DMS 273 (cell line): ENCODE measurements at regions not wholly inside any gene's neighbourhood (a gene's known extent, or its start where the extent isn't known, plus 50 kb on each side); places are given as distances from the start of the nearest gene placed in this dataset.

Experiments used
- DNase-seq: peaks from one replicate; lab custom pipeline; 2025; ENCODE audit not compliant: unreplicated experiment; lab: John Stamatoyannopoulos, UW

DNA sequence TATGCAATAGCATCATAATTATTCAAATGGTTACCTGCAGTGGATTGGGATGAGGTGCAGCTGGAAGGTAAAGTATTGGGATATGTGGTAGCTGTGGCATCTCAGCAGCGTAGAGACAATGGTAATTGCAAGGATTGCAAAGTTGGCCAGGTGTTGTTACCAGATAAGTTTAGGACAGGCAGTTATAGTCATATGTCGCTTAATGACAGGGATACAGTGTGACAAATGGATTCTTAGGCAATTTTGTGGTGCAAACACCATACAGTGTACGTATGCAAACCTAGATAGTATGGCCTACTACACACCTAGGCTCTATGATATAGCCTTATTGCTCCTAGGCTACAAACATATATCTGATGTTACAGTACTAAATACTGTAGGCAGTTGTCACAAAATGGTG, 163.5 kb upstream of the LYZL2 start:
- DNase-seq = no peak

GRCh38 chr10:30792025-30792424, 162.5 kb upstream of the LYZL2 start:
- no peak for DNase-seq

DNA sequence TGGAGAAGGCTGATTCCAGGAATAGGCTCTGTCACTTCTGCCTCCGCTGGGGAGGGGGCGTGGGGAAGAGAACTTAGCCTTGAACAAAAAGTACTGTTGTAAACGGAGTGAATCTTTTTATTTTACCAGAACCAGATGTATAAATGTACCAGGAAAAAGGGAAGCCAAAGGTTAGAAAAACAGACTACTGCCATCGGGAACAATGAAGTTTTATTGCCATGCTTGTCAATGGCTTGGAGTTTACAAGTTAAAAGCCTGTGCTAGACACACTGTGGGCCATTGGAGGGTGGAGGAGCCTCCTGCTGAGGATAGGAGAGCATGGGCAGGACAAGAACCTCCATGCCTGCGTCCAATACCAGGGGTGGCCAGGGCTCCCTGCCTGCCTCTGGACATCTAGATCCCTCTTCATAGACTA, 161.7 kb upstream of the LYZL2 start:
- no peak for DNase-seq

DNA sequence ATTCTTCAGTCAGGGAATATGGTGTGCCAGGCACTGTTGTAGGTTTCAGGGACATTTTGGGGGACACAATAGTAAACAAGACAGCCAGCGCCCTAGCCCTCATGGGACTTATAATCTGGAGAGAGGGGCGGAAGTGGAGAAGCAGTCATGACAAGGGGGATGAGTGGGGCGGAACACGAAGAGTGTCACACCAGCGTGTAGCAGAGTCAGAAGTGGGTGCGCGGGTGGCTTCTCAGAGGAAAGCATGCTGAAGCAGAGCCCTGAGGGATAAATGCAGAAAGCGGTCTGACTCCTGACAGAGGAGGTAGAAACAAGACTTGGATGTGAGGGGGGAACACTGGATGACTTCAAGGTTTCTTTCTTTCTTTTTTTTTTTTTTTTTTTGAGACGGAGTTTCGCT, 160.3 kb upstream of the LYZL2 start:
- DNase-seq = no peak

DNA sequence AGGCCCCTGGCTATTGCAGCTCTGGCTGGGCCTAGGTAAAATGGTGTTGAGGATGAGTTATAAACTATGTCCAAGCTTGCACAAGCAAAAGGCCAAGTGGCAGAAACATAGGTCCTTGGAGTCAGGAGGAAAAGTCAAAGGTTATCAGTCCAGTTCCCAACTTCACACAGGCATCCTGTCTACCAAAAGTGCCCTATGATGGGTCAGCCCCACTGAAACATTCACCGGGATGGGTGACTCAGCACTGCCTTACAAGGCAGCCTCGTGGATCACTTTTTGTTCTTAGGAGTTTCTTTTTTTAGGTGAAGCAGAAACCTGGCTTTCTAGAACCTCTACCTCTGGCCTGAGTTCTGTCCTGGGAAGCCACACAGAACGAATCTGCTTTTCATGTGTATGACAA, 158.8 kb upstream of the LYZL2 start:
- no peak for DNase-seq

DNA sequence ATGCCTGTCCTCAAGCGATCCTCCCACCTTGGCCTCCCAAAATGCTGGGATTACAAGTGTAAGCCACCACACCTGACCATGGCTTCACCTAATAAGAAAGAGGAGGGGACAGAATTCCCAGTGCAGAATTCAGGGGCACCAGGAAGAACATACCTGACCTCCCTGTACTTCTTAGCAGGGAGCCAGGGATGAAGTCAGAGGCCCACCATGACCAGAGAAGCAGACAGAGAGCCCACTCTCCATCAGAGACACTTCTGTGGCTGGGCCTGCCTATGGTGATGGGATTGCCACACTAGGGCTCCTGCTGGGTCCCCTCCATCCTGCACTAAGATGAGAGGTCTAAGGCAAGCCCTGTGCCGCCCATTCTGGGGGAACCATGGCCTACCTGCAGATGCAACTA, 157.4 kb upstream of the LYZL2 start:
- no peak for DNase-seq

- peak; percentile 15 for DNase-seq
Observed at GRCh38 chr10:30786131-30786530, 156.6 kb upstream of the LYZL2 start.

- peak; percentile 93 for DNase-seq
Observed at GRCh38 chr10:30784897-30785605, 155.5 kb upstream of the LYZL2 start.

DNA sequence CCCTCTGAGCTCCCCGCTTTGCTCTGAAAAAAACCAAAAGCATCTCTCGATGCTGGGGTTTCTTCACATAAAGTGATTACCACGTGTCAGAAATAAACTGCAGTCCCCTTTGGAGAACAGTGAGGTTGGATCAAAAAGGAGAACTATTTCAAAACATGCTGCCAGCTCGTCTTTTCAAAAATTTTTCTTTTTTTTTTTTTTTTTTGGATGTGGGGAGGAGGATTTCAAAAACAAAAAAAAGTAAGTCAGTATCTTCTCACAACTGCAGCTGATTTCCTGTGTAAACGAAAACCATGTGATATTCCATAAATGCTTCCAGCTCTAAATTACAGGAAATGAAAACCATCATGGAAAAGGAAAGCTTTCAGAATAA, 155.0 kb upstream of the LYZL2 start:
- DNase-seq = peak; percentile 49

- peak; percentile 92 for DNase-seq
Observed at GRCh38 chr10:30783939-30784501, 154.5 kb upstream of the LYZL2 start.

DNA sequence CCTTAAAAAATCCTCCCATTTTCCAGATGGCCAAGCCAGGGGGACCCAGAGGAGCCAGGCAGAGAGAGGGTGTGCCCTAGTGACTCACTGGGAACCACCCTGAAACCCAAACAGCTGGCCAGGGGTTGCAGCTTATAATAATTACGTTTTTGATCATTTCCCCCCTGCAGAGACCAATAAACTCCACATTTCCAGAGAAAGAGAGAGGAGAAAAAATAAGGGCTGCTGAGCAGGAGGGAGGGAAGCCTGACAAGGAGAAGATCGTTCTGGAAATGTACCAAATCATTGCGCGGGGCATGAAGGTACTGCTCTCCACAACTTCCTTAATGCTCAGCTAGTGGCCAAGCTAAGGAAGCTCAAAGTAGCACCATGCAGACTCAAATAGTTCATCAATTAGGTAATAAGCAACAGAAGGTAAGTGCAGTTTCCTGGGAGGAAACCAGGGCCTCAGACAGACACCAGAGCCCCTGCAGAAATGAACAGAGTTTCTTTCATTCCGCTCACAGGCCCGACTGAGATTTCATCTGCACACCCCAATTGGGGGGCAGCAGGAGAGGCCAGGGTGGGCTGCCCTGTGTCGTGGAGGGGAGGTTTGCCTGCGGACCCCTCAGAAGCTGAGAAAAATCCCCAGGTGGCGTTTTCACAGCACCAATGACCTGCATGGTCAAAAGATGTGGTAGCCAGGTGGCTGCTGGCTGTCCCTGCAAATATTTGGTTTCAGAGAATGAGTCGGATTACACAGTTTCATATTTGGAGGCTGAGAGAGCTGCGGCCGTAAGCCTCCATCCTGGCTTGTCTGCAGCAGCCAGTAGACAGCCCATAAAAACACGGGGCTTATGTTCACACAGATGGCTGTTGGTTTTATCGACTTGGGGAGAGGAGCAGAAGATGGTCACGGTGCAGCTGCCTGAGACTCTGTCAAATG, 153.2 kb upstream of the LYZL2 start:
- peak; percentile 87 for DNase-seq

GRCh38 chr10:30782157-30782536, 152.6 kb upstream of the LYZL2 start:
- peak; percentile 81 for DNase-seq

DNA sequence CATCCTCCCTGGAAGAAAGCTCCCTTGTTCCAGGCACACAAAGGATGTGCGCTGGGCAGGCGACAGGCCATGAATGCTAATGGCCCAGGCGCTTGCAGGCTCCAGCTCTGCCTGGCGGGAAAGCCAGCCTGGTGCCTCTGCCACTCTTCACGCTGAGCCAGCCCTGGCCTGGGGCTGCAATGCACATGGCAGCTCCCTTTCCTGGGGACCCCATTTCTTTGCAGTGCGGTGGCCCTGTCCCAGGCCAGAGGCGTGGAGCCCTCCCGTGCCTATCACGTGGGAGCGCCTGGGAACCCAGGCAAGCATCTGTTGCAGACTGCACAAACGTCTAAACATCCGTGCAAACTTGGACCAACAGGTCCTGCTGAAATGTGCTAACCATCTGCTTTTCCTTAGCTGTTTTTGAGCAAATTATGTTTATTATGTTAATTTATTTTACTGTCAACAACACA, 152.1 kb upstream of the LYZL2 start:
- peak; percentile 76 for DNase-seq

DNA sequence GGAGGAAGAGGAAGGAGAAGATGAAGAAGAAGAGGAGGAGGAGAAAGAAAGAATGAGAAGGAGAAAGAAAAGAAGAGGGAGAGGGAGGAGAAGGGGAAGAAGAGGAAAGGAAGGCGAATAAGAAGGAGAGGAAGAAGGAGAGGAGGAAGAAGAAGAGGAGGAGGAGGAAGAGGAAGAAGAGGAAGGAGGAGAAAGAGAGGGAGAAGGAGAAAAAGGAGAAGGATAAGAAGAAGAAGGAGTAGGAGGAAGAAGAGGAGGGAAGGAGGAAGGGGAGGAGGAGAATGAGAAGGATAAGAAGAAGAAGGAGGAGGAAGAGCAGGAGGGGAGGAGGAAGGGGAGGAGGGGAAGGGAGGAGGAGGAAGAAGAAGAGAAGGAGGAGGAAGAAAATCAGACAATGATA, 149.2 kb upstream of the LYZL2 start:
- DNase-seq = no peak

DNA sequence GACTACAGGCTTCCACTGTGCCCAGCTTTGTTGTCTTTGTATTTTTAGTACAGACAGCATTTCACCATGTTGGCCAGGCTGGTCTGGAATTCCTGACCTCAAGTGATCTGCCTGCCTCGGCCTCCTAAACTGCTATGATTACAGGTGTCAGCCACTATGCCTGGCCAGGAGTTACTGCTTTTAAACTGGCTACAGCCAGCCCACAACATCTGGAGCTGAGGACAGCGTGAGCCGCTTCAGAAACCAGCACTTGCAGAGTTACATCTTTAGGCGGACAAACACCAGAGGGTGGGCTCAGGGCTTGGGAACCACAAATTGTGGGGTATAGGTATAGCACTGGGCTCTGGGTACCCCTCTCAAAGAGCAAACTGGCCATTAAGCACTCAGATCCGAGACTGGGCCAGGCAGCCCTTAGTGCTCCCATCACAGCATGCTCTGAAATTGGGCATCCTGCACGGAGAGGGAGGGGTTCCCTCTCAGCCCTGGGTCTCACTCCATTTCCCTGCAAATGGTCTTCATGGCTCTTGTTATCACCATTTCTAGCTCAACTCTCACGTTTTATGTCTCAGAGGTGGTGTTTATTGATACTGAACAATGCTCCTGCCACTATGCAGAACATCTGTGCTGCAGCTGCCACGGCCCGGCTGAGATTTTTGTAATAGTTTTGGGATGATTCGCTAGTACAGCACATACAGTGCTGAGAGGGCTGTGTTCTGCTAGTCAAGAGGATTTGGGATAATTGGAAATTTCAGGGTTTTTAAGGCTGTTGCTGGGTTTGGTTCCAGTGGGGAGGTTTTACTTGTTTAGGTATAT, 146.4 kb upstream of the LYZL2 start:
- DNase-seq = no peak

- DNase-seq = no peak
Observed at GRCh38 chr10:30774261-30774660, 144.7 kb upstream of the LYZL2 start.

DNA sequence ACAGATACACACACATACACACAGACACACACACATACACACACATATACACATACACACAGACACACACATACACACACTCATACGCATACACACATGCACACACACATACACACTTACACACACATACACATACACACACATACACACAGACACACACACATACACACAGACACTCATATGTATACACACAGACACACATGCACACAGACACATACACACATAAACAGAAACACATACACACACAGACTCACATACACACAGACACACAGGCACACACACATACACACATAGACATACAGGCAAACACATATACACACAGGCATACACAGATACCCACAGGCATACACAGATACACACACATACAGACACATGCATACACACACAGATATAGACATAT, 143.9 kb upstream of the LYZL2 start:
- DNase-seq = no peak

- no peak for DNase-seq
Observed at GRCh38 chr10:30770816-30771215, 141.3 kb upstream of the LYZL2 start.

DNA sequence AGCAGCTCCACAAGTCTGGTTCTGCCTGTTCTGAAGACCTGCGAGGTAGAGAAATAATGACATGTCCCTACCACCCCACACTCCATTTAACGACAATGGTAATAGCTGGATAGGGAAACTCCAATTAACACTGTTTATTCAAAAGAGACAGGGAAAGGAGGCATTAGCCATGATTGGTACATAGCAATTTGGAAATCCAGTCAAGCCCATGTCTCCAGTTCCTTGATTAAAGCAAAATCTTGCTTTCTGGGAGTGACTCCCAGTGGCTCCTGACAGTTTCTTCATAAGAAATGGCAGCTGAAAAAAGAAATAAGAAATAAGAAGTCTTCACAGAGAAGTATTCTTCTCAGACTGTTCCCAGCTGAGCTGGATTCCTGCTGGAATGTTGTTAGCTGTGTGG, 140.7 kb upstream of the LYZL2 start:
- no peak for DNase-seq

- DNase-seq = no peak
Observed at GRCh38 chr10:30769361-30769760, 139.8 kb upstream of the LYZL2 start.

- no peak for DNase-seq
Observed at GRCh38 chr10:30765616-30766015, 136.1 kb upstream of the LYZL2 start.
